UCSD-AML1 (cell line): ENCODE measurements at regions not wholly inside any gene's neighbourhood (a gene's known extent, or its start where the extent isn't known, plus 50 kb on each side); places are given as distances from the start of the nearest gene placed in this dataset.

ENCODE experiments used
- DNase-seq: peaks from one replicate; lab custom pipeline; 2025; ENCODE audit not compliant: unreplicated experiment; lab: John Stamatoyannopoulos, UW

GRCh38 chr5:173780235-173781234, 107.6 kb upstream of the CPEB4 start:
- no peak for DNase-seq

- DNase-seq = no peak
Observed at GRCh38 chr5:173781432-173781815, 106.7 kb upstream of the CPEB4 start.

- DNase-seq = peak; percentile 75
Observed at GRCh38 chr5:173781816-173782670, 106.1 kb upstream of the CPEB4 start.

- DNase-seq = no peak
Observed at GRCh38 chr5:173782671-173783101, 105.5 kb upstream of the CPEB4 start.

- DNase-seq = no peak
Observed at GRCh38 chr5:173783371-173783770, 104.8 kb upstream of the CPEB4 start.

GRCh38 chr5:173785400-173785799, 102.7 kb upstream of the CPEB4 start:
- DNase-seq = no peak

- DNase-seq = no peak
Observed at GRCh38 chr5:173785866-173786265, 102.3 kb upstream of the CPEB4 start.

GRCh38 chr5:173786286-173787187, 101.6 kb upstream of the CPEB4 start:
- no peak for DNase-seq

- DNase-seq = no peak
Observed at GRCh38 chr5:173789031-173789920, 98.9 kb upstream of the CPEB4 start.

- DNase-seq = no peak
Observed at GRCh38 chr5:173790177-173790719, 97.9 kb upstream of the CPEB4 start.

GRCh38 chr5:173790836-173791546, 97.2 kb upstream of the CPEB4 start:
- no peak for DNase-seq

GRCh38 chr5:173791878-173792277, 96.3 kb upstream of the CPEB4 start:
- no peak for DNase-seq

GRCh38 chr5:173792781-173793547, 95.2 kb upstream of the CPEB4 start:
- DNase-seq = no peak

GRCh38 chr5:173793648-173794548, 94.3 kb upstream of the CPEB4 start:
- no peak for DNase-seq

- DNase-seq = no peak
Observed at GRCh38 chr5:173794901-173795416, 93.2 kb upstream of the CPEB4 start.

GRCh38 chr5:173795601-173796000, 92.5 kb upstream of the CPEB4 start:
- no peak for DNase-seq
